IPS-18c (cell line): ENCODE measurements at regions not wholly inside any gene's neighbourhood (a gene's known extent, or its start where the extent isn't known, plus 50 kb on each side); places are given as distances from the start of the nearest gene placed in this dataset.
A peak's percentile ranks its signal among the peaks of the same experiment; 100 is the strongest.

ENCODE experiments used
- H3K4me3 ChIP-seq: 2 replicates; pipeline ENCODE4 v1.7.0; 2013; ENCODE audit warnings: low read depth, mild to moderate bottlenecking, low read length, moderate library complexity; ENCODE audit not compliant: insufficient read depth
- H3K9me3 ChIP-seq: one replicate; pipeline ENCODE4 v1.6.1; 2013; ENCODE audit warnings: mild to moderate bottlenecking, low read length, moderate library complexity; ENCODE audit not compliant: control insufficient read depth, insufficient read depth

DNA sequence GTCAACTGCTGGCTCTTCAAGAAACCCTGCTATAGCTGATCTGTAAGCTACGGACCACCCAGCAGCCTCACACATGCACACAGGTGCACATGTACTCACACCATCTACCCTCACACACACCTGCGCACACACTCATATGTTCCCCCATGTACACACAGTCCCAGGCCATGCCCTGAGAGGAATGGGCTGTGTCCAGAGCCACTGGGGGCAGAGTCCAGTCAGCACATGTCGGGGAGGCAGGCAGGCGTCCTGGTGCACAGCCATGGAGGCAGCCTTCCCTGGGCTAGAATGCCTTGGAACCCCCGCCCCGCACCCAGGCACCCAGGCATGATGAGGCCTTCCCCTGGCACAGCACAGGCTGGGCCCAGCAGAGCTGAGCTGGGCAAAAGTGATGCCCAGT, 58.3 kb upstream of the DLK1 start:
- Histone ChIP-seq H3K9me3 (no peaks in the 10 kb centered on the region), H3K4me3 (no peak overlapping the region)

DNA sequence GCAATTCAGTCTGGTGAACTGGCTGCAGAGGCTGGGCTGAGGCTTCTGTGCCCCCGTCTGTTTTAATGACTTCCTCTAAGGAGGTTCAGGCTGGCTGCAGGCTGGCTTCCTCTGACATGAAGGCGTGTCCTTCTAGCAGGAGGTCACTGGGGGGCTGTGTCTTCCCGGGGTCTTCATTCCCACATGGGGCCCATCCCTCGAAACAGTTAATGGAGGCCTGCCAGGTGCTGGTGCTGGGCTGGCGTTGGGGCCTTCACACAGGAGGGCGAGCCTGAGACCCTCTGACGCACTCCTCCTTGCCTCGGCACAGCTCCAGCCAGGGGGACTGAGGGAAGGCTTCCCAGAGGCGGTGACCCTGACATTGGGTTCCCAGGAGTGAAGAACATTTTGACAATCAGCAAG, 57.7 kb upstream of the DLK1 start:
- no peak overlapping the region for H3K4me3 ChIP-seq
- no peaks in the 10 kb centered on the region for H3K9me3 ChIP-seq

DNA sequence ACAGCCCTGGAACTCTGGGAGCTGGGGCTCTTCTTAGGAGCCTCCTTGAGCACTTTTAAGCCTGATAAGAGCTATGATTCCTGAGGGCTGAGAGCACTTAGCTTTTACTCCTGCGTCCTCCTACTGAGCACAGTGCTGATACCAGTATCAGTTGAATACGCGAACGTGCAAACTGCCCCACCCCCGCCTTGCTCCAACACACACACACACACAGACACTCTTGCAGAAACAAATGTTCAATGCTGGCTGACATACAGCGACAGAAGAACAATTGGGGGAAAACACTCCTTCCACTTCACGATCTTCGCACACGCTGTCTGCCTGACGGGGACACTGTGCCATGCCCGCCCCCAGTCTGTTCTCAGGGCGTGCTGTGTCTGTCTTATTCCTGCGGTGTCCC, 57.2 kb upstream of the DLK1 start:
- Histone ChIP-seq H3K9me3 (no peaks in the 10 kb centered on the region), H3K4me3 (no peak overlapping the region)

DNA sequence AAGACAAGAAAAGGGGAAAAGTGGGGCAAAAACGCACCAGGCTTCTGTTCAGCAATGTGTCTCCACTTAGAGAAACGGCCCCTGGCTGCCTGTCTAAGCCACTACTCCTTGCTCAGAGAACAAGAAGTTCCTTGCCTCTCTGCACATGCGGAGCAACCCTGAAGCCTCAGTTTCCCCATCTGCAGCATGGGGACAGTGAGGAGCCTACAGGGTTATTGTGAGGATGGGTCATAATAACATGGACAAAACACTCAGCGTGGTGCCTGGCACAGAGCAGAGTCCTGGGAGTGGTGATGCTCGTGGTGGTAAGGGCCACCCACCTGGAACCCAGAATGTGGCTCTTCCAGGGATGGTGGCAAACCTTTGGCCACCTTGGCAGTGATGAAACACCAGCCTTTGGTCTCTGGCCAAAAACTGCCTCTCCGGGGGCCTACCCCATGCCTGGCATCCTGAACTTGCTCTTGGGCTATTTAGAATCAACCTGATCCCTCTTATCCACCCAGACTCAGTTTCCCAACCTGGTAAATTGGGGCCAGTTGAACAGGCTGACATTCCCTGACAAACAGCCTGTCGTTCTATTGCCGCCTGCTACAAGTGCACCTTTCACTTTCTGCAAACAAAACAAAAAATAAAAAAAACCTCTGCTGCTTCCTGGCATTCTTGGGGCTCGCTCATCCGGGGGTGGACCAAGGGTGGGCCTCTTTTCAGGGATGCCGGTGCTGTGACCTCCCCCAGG, 56.5 kb upstream of the DLK1 start:
- Histone ChIP-seq H3K9me3 (no peaks in the 10 kb centered on the region), H3K4me3 (no peak overlapping the region)

DNA sequence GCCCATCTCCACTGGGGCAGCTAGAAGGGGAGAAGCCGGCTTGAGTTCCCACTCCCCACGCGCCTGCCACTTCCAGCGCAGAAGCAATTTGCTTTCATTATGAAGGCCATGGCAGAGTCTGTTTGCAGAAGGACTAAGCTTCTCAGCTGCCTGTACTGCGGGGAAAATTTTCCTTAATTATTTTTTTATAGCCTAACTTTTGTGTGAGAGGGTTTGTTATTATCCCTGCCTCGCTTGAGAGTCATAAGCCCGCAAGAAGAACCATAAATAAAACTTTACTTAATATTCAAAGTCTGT, 56.0 kb upstream of the DLK1 start:
- H3K4me3 ChIP-seq, result no peak overlapping the region
- H3K9me3 ChIP-seq, result no peaks in the 10 kb centered on the region

DNA sequence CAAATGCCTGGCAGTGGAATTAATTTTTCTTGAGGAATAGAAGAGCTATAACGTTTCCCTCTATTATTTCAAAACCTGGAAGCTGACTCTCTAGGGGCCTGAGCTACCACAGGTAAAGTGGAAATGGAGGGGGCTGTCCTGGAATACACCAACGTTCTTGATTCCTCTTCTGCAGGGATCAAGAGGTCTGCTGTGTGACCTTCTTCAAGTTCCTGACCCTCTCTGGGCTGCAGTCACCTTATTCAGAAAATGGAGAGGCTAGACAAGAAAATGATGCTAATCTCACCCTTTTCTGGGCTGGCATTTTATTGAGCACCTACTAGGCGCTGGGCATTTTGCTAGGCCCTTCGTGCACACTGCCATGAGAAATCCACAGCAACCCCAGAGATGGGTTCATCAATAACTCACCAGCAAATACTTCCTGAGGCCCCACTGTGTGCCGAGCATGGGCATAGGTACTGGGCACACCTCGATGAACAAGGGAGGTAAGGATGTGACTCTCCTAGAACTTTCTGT, 55.2 kb upstream of the DLK1 start:
- no peak overlapping the region for H3K4me3 ChIP-seq
- no peaks in the 10 kb centered on the region for H3K9me3 ChIP-seq

DNA sequence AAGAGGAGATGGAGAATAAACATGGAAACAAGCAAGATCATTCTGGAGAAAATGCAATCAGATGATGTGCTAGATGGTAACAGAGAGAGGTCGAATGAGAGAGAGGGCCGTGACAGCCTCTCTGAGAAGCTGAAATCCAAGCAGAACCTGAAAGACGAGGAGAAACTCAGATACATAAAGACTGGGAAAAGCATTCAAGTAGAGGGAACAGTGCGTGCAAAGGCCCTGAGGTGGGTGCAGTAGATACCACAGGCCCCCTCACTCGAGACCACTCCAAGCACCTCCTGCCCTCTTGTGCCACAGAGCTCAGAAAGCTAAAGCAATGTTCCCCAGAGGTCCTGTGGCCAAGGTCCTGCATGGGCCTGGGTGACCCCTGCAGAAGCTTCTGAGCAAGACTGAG, 54.8 kb upstream of the DLK1 start:
- Histone ChIP-seq H3K4me3 (no peak overlapping the region), H3K9me3 (no peaks in the 10 kb centered on the region)

DNA sequence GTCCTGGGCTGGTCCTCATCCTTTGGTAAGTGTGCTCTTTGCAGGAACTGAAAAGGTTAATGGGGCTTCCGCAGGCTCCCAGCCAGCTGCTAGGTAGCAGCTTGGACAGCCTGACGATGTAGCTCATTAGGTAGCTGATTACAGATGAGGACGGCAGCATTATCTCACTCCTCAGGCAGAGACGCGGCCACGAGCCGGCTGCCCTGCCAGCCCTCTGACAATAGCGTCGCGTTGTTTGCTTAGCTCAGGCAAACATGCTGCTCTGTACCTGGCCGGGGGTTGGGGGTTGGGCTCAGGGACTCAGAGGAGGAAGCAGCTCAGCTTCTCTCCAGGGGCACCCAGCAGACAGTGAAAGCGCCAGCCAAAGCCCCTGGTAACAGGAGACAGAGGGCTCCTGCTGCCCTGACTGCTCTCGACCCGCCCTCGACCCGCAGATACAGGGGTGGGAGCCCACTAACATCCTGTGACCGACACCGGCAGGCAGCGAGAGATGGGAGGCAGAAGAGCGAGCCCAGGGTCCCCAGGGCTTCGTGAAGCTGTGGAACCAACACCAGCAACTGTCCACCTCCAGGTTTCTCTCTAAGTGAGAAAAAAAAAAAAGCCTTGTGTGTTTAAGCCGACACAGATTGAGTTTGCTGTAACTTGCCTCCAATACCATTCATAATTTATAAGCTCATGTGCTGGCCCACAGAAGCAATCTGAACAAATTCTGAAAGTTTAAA, 53.4 kb upstream of the DLK1 start:
- no peak overlapping the region for H3K4me3 ChIP-seq
- H3K9me3 ChIP-seq, result peaks cover 2% of the 10 kb centered on the region

DNA sequence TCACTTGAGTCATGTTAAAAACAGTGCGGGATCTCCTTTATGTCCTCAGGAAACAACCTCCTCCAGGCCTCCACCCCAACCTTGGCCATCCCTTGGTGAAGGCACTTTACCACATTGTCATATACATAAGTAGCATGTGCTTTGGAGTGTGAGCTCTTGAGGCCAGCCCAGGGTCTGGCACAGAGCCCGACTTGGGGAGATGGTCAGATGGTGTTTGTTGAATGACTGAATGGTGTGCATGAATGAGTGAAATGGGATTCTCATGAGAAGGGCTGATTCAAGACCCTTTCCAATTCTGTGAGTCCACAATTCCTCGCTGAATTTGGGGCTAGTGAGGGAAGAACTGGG, 52.9 kb upstream of the DLK1 start:
- Histone ChIP-seq H3K4me3 (peak overlapping the region; percentile 24; the same call in 1 of the 2 replicates), H3K9me3 (peaks cover 2% of the 10 kb centered on the region)

DNA sequence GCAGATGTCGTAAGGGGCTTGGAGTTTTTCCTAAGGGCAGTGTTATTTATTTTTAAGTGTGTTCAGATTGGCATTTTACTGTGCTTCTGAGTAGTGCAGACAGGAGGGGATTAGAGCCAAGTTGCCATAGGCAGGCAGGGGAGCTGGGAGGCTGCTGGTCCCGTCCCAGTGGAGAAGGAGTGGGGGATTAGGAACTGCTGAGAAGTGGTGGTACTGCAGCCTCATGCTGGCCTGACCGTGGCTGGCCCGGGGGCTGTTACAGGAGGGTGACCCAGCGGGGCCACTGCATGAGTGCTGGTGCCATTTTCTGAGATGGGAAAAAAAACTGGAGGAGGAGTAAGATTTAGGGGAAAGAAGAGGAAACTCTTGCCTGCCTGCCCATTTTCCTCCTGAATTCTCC, 52.3 kb upstream of the DLK1 start:
- Histone ChIP-seq H3K9me3 (peaks cover 2% of the 10 kb centered on the region), H3K4me3 (no peak overlapping the region)

DNA sequence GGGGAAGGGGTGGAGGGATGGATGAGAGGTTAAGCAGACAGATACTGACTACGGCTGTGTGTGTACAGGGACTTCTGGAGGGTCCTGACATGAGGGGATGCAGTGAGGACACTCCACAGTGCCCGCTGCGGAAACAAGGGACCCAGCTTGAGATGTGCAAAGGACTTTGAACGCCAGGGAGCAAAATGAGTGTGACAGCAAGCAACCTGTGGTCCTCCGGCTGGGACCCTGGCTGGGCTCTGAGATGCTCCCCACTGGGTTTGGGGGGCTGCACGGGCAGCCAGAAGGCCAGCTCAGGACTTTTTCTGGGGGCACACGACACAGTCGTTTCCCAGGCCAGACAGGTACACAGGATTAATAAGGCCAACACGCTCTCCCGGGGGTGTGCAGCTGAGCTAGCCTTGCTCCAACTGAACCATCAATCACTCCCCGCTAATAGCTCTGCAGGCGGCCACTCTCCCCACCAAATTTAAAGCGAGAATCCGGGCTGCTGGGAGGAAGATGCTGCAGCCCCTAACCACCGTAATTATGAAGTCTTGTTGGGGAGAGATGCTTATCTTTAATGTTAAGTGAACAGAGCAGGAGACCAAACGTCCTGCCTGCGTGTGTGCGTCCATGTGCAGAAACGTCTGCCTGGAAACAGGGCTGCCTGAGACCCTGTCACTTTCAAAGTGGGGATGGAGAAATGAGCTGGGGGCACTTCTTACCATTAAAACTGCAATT, 51.6 kb upstream of the DLK1 start:
- Histone ChIP-seq H3K4me3 (no peak overlapping the region), H3K9me3 (peaks cover 2% of the 10 kb centered on the region)

DNA sequence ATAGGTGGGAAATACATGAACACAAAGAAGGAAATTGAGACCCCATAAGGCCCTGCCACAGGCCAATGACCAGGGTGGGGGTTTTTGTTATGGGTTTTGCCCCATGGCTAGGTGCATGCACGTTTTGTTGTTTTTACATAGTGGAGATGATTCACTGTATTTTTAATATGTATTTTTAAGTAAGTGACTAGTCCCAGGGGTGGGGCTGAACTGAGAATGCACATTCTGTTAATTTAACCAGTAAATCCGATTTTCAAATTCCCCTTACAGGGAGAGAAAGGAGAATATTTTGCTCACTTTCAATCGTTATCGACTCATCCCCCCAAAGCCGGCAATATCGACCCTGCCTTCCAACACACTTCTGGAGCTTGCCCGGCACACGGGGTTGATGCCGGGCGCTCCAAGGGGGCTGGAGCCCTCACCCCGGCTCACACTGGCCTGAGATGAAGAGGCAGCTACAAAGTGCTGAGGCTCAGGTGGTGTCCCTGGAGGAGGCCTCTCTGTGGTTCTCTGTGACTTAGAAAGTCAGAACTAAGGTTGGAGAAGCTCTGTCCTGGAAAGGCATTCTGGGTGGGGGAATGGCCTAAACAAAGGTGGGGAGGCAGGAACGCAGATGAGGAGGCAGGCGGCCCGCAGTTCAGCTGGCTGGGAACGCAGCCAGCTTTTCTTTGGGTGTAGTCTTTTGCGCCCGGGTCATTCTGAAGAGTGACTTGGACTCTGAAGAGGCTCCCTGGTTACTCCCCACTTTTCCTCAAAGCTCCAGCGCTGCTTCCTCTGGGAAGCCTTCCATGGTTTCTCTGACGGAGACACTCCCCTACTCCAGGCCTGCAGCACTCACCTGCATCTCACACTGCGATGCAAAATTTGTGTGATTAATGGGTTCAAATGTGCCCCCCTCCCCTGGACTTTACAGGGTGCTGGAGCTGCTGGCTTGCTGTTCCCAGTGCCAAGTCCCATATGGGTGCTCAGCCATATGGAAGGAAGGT, 50.7 kb upstream of the DLK1 start:
- peaks cover 2% of the 10 kb centered on the region for H3K9me3 ChIP-seq
- no peak overlapping the region for H3K4me3 ChIP-seq
